ENCODE measurements at regions not wholly inside any gene's neighbourhood (a gene's known extent, or its start where the extent isn't known, plus 50 kb on each side); places are given as distances from the start of the nearest gene placed in this dataset.

- Histone ChIP-seq H3K9ac (ENCODE audit: insufficient read depth in 1 of 2, low read depth in 2 of 2, low read length in 2 of 2) (no peak overlapping the region), H3K4me2 (ENCODE audit: insufficient read depth, low read length) (no peak overlapping the region), H3K4me1 (replicated peaks in 1 of 2; ENCODE audit: control insufficient read depth in 2 of 2, insufficient read depth in 2 of 2, low read length in 2 of 2) (no peaks in the 10 kb centered on the region), H3K27me3 (ENCODE audit: control insufficient read depth in 2 of 2, insufficient read depth in 2 of 2, low read length in 2 of 2) (no peaks in the 10 kb centered on the region), H3K79me2 (ENCODE audit: control insufficient read depth, insufficient read depth, low read length) (no peaks in the 10 kb centered on the region), H3K27ac (ENCODE audit: extremely low read depth, low read depth, low read length) (no peak overlapping the region), H2AFZ (ENCODE audit: low read depth, low read length) (no peak overlapping the region), H3K36me3 (ENCODE audit: control insufficient read depth, insufficient read depth, low read length) (no peaks in the 10 kb centered on the region), H3K9me3 (replicated peaks; ENCODE audit: control insufficient read depth, insufficient read depth, low read depth, low read length) (no peaks in the 10 kb centered on the region), H4K20me1 (replicated peaks; ENCODE audit: control insufficient read depth, insufficient read depth, low read length) (no peaks in the 10 kb centered on the region), H3K4me3 (no peak overlapping the region), H3K9me1 (ENCODE audit: control insufficient read depth, insufficient read depth, low read length) (no peaks in the 10 kb centered on the region)
- ATAC-seq = no peak
- no peak for DNase-seq (ENCODE audit: extremely low read depth in 1 of 4, low spot score in 3 of 4)
- intact Hi-C loops (cut with micrococcal nuclease) = no loop called here
- no TSS peak for BruUV-seq (replicated peaks)
- POLR2A ChIA-PET = no interaction called here
- 0% methylated on average over 3 of the region's 3 CpGs for WGBS (ENCODE audit: insufficient coverage, low coverage, missing lambda C conversion rate)
- no peak for FAIRE-seq
- CTCF ChIA-PET (ENCODE audit: low intra/inter-chr PET ratio) = no interaction called here
- TF ChIP-seq SLC30A9 (CRISPR knock-in tag; IDR thresholded peaks at IDR 0.05) = no peak
- TF ChIP-seq SAFB2 (IDR thresholded peaks at IDR 0.05; ENCODE audit: borderline replicate concordance, low read depth, low read length, severe bottlenecking) = no peak
- TF ChIP-seq GATAD2A (IDR thresholded peaks at IDR 0.05) = no peak
- TF ChIP-seq PBX2 (CRISPR knock-in tag; IDR thresholded peaks at IDR 0.05; ENCODE audit: low read depth) = no peak
- TF ChIP-seq PBX2 (tag; conservative IDR thresholded peaks at IDR 0.05; ENCODE audit: low read depth) = no peak
- no peak for TF ChIP-seq ZNF696 (CRISPR knock-in tag; conservative IDR thresholded peaks at IDR 0.05)
- TF ChIP-seq THRAP3 (IDR thresholded peaks at IDR 0.05; ENCODE audit: borderline replicate concordance) = no peak
- no peak for TF ChIP-seq DACH1 (IDR thresholded peaks at IDR 0.05; ENCODE audit: partially characterized antibody)
- TF ChIP-seq IRF2 (CRISPR knock-in tag; IDR thresholded peaks at IDR 0.05) = no peak
- TF ChIP-seq SMARCE1 (IDR thresholded peaks at IDR 0.05) = no peak
- TF ChIP-seq ZNF561 (CRISPR knock-in tag; conservative IDR thresholded peaks at IDR 0.05) = no peak
- TF ChIP-seq ZNF444 (CRISPR knock-in tag; IDR thresholded peaks at IDR 0.05) = no peak
- no peak for TF ChIP-seq GTF2A2 (tag; IDR thresholded peaks at IDR 0.05)
- in situ Hi-C loops (cut with MboI) = no loop called here
Measured at GRCh38 chr6:102411796-102412195, 1018.3 kb downstream of the GRIK2 start.
